HG03175 (cell line): ENCODE measurements at regions not wholly inside any gene's neighbourhood (a gene's known extent, or its start where the extent isn't known, plus 50 kb on each side); places are given as distances from the start of the nearest gene placed in this dataset.

ENCODE experiments used
- ATAC-seq: cut with Tn5 transposase; IDR thresholded peaks from one replicate; pipeline ENCODE4 v1.9.1; 2021; ENCODE audit warnings: mild to moderate bottlenecking, moderate library complexity; ENCODE audit not compliant: unreplicated experiment

DNA sequence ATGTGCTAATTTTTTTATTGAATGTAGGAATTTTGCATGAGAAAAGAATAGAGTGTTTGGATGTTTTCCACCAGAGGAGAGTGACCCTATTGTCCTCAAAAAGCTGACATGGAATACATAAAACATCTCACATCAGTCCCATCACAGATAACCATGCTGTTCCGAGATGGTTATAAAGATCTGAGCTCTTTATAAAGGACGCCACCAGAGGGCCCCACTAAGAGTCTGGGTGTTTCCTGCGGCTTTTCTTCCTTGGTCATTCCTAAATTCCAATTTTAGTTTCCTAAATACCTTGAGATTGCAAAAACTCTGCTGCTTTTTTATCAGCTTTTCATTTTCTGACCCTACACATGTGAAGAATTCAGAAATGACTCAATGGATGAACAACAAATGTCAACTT is 504.5 kb upstream of the FRG1 start:
- ATAC-seq, result no peak

DNA sequence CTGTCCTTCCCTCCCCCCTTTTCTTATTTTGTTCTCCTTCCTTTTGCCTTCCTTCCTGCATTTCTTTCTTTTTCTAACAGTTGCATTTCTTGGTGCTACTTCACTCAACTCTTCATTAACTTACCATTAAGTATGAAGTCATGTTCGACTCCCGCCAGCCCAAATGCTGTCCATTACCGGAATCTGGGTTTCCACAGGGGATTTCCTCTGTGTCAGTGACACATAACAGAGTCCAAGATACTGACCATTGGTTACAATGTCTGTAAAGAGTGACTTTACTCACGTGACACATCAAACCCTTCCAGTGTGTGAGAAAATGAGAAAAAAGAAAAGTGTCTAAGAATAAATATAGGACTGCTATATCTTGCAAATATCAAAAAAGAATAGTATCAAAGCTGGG is 500.0 kb upstream of the FRG1 start:
- no peak for ATAC-seq

DNA sequence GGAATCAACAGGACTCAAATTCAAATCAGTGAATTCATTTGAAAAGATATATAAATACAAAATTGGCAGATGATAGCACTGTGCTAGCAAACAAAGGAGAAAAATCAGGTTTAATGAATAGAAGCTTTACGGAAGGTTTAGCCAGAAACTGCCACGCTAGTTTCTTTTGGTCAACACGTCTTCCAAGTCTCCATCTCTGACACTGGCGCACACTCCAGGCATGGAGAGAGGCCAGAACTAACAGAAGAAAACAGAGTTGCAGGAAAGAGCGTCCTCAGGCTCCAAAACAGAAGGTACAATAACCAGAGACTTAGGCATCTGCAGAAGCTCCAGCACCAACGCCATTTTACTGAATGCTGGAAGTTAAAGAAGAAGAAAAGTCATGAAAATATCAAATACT is 497.3 kb upstream of the FRG1 start:
- ATAC-seq, result no peak

DNA sequence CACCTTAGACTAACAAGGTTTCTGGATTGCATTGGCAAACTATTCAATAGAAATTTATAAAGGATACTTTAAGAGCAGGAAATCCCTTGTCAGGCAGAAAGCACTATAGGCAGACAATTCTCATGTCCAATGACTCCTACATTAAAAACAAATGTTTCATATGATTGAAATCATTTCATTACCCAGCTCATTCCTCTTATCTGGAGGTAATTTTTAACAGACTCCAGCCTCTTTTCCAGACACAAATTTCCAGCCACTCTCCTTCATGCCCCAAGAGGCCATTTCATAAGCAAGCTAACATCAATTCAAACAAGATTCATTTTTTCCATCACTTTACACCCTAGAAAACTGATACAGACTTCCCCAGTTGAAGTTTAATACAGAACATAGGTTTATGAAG is 495.1 kb upstream of the FRG1 start:
- ATAC-seq, result no peak

GRCh38 chr4:189463734-189464133 is 476.9 kb upstream of the FRG1 start:
- no peak for ATAC-seq

DNA sequence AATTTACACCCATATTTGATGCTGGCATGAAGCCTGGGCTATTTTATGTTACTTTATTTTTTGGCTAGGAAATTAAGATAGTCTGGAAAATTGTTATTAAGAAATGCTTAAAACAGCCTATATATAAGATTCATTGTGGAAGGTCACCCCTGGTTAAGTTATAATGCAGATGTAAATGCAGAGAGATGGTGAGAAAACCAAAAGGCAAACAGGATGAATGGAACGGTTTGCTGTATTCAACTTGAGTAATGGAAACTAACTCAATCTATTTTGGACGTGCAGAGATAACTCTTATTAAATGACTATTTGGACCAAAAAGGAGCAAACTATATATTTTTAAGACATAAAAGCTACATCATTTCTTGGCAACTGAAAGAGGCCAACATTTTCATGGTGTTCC is 446.3 kb upstream of the FRG1 start:
- ATAC-seq, result no peak

GRCh38 chr4:189497516-189497915 is 443.2 kb upstream of the FRG1 start:
- ATAC-seq, result no peak

- no peak for ATAC-seq
Observed at GRCh38 chr4:189497996-189498395, 442.7 kb upstream of the FRG1 start.

DNA sequence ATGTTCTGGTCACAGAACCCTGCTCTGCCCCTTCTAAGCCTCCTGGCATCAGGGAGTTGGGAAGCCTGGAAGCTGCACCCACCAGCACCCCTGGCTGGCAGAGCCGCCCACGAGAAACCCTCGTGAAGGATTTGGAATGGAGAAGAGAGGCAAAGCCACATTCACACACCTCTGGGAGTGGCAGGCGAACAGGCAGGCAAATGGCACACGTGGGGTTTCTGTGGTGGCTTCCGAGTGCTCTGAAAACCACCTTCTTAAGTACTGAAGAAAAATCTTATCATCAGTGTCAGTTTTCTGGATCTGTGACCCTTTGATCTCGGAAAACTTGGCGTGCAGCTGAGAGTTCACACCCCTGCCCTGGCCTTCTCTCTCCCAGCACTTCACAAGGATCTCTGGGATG is 442.2 kb upstream of the FRG1 start:
- no peak for ATAC-seq

DNA sequence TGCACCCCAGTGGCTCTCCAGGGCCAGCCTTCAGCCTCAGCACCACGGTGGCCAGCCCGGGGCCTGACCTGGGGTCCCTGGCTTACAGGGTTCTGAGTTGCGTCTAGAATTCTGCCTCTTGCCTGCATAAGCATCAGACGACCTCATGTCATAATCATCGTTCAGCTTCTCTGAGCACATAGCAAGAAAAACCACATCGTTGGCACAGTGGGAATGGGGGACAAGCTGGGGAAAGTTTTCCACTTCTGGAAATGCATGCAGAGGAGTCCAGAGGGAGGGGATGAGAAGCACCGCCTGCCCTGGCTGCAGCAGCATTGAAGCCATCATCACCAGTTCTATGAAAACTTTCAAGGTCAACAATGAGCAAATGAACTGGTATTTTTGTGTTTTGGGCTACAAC is 441.0 kb upstream of the FRG1 start:
- no peak for ATAC-seq

DNA sequence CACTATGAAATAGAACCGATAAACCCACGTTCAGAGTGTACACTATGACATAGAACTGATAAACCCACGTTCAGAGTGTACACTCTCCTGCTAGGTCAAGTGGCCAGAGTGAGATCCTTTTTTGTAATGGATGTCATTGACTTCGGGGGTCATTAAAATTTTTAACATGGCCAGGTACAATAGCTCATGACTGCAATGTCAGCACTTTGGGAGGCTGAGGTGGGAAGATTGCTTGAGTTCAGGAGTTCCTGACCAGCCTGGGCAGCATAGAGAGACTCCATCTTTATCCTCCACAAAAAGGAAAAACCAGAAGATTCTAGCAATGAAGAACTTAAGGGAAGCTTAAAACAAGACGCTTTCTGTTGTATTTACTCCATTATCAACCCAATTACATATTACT is 439.7 kb upstream of the FRG1 start:
- no peak for ATAC-seq

DNA sequence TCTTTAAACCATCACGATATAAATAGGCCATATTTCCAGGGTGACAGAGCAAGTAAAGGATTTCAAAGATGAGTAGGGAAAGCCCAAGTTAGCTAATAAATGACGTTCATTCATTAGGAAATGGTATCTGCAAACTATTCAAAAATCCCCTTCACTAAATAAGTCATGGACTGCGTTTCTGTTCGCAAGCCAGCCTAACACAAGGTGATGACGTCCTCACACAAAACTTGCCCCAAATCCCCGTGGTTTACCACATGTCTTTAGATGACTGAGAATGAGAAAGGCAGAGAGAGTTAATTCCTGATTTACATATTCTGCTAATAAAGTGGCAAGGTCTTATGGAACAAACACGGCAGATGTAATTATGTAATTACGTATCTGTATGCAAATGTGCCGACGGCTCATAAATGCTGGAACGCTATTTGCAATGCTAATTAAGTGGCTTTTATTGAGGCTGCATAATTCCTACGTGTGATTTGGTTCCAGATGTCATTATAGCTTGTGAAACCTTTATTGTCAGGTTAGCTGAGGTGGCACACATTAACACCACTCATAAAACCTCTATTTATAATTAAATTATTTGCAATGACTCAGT is 437.7 kb upstream of the FRG1 start:
- peak; percentile 59 for ATAC-seq

GRCh38 chr4:189504220-189504619 is 436.5 kb upstream of the FRG1 start:
- ATAC-seq, result no peak

GRCh38 chr4:189505380-189505779 is 435.3 kb upstream of the FRG1 start:
- no peak for ATAC-seq

DNA sequence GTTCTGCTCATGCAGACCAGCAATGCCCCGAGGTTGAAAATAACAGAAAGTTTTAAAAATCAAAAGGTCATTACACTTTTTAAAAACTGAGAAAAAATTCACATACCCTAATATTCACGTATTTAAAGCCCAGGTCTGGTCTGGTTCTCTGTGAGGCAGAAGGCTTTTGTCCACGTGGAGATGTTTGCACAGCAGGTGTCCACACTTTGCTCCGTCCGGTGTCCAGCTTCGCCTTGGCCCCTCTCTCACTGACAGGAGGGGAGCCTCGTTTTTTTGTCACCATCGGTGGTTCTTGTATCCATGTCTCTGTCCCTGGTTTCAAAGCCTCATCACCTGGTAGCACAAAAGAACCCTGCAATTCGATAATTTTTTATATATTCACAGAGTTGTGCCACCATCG is 434.6 kb upstream of the FRG1 start:
- no peak for ATAC-seq

DNA sequence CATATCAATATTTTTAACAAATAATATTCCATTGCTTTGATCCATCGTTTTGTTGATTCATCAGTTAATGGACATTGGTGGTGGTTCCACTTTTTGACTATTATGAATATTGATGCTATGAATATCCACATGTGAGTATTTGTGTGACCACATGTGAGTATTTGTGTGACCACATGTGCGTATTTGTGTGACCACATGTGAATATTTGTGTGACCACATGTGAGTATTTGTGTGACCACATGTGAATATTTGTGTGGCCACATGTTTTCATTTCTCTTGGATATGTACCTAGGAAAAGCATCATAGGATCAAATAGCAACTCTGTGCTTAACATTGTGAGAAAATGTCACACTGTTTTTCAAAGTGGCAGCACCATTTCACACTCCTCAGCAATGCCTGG is 433.6 kb upstream of the FRG1 start:
- ATAC-seq, result no peak

- ATAC-seq, result no peak
Observed at GRCh38 chr4:189510601-189511000, 430.1 kb upstream of the FRG1 start.

DNA sequence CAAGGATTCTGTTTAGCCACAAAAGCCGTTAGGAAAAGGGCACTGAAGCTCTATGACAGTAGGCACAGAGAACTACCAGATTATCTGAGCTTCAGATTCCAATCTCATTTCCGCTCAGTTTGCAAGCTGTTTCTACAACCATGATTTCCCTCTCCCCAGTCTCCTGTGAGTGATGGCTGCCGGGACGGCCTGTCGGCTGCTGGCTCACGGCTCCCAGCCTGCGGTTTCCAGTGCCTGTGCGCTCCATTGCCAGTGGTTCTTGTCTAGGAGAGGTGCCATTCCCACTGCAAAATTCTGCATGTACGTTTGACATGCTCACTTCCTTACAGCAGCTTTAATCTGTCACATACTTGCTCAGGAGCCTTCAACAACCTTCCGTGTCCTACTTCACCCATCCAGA is 429.1 kb upstream of the FRG1 start:
- ATAC-seq, result no peak

DNA sequence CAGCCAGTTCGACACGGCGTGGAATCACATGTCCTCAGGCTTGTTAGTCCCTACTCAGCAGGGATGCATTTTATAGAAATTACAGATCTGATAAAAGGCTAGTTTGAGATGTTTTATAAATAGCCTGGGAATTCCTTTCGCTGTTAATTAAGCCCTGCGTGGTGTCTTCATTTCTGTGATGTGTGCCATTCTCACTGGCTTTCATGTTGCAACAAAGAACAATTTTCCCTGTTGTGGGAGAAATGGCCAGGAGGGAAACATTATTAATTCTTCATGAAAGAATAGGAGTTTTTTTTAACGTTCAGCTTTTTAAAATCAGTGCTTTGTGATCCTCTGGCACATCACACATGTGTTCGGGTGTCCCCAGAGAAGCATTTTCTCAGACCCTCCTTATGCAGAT is 427.3 kb upstream of the FRG1 start:
- ATAC-seq, result no peak

DNA sequence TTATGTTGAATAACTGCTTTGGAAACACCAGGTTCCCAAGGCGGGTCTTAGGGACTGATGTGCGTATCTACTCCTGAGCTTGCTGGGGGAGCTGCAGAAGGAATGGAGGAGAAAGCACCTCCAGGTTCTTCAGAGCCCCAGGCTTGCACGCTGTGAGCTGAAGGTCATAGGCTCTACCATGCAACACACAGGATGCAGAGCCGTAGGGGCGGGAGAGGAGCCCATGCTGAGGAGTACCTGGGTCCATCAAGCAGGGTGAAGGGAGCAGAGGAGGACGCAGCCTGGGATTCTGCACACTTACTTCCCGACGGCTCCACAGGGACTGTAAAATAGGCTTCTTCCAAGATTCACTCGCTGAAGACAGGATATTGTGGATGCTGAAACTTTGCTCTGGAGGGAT is 426.5 kb upstream of the FRG1 start:
- ATAC-seq, result no peak

- no peak for ATAC-seq
Observed at GRCh38 chr4:189516902-189517301, 423.8 kb upstream of the FRG1 start.

- no peak for ATAC-seq
Observed at GRCh38 chr4:189519186-189519585, 421.5 kb upstream of the FRG1 start.

- ATAC-seq, result no peak
Observed at GRCh38 chr4:189525304-189525703, 415.4 kb upstream of the FRG1 start.

- no peak for ATAC-seq
Observed at GRCh38 chr4:189530848-189531247, 409.8 kb upstream of the FRG1 start.
